Cardiac fibroblast (primary cell): ENCODE measurements at regions not wholly inside any gene's neighbourhood (a gene's known extent, or its start where the extent isn't known, plus 50 kb on each side); places are given as distances from the start of the nearest gene placed in this dataset.
"Not testable (repeated sequence)": the region's sequence is repeated elsewhere in the genome, so short reads cannot be mapped to it uniquely, and the experiment has no call there.

ENCODE experiments used
- DNase-seq, 2 donors: peaks; one replicate each; pipeline versions ENCODE4 v3.0.0 to v3.0.0-alpha.2; 2010; ENCODE audit warnings: low read depth in 2 of 2
- H3K4me3 ChIP-seq, 2 donors: replicated peaks in 1 of 2; 1 replicate in 1 of 2; 2 replicates in 1 of 2; pipeline ENCODE4 v1.5.1; 2011; ENCODE audit warnings: low read depth in 2 of 2, low read length in 2 of 2, mild to moderate bottlenecking in 2 of 2, moderate library complexity in 1 of 2
- CTCF ChIP-seq: IDR thresholded peaks from one replicate; pipeline ENCODE4 v1.5.1; 2011; ENCODE audit warnings: low read depth, mild to moderate bottlenecking, low read length, inconsistent platforms

GRCh38 chr11:116329354-116330090 is 443.3 kb downstream of the BUD13 start:
- DNase-seq = no peak
- TF ChIP-seq CTCF = no peak
- H3K4me3 ChIP-seq = no peak overlapping the region

GRCh38 chr11:116328851-116329250 is 443.9 kb downstream of the BUD13 start:
- no peak for DNase-seq
- H3K4me3 ChIP-seq = no peak overlapping the region
- no peak for TF ChIP-seq CTCF

- DNase-seq = no peak
- no peak for TF ChIP-seq CTCF
- no peak overlapping the region for H3K4me3 ChIP-seq
Observed at GRCh38 chr11:116328391-116328790, 444.4 kb downstream of the BUD13 start.

DNA sequence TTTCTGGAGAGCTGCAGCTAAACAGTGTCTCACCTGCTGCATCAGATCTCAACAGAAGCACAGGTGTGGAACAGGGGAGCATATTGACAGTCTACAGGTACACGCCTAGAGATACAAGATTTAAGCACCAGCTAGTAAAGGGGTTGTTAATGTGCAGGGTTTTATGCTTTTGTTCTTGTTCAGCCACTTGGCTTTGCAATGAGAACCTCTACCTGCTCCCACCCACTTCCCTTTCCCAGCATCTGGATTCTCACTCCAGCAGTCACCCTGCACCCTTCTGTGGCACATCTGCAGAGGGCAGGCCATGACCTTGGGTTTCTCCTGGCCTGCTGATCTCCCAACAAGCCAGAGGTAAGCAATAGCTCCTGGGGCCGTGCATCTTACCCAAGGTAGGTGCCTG is 446.6 kb downstream of the BUD13 start:
- no peak for DNase-seq
- TF ChIP-seq CTCF = no peak
- H3K4me3 ChIP-seq = no peak overlapping the region

GRCh38 chr11:116325247-116325646 is 447.5 kb downstream of the BUD13 start:
- no peak for TF ChIP-seq CTCF
- DNase-seq = no peak
- no peak overlapping the region for H3K4me3 ChIP-seq

DNA sequence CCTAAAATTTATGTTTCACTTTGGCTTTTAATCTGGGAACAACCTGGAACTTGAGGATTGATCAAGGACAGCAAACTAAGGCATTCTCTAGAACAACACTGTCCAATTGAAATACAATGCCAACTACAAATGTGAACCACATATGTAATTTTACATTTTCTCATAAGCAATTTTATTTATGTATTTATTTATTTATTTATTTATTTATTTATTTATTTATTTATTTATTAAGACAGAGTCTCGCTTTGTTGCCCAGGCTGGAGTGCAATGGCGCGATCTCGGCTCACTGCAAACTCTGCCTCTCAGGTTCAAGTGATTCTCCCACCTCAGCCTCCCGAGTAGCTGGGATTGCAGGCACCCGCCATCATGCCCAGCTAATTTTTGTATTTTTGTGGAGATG is 448.7 kb downstream of the BUD13 start:
- not testable (repeated sequence) for H3K4me3 ChIP-seq, DNase-seq

DNA sequence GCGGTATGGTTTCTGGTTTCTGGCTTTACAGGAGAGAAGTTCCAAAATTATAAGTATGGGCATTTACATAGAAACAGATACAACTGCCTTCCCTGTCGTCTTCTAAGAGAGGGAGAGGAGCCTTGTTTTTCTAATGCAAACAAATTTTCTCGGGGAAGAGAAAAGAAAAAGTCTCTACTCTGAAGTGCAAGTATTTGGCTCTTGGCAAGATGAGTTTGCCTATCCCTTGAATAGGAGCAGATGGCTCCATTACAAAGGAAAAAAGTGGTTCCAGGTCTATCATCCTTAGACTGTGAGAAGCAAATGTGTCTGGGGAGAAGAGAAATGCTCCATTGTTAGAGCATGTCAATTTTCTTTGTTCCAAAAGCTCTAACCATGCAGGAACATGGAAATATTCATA is 455.6 kb downstream of the BUD13 start:
- no peak for DNase-seq
- no peak for TF ChIP-seq CTCF
- H3K4me3 ChIP-seq = no peak overlapping the region
